Prostate gland (tissue), 2 donors: ENCODE measurements at regions not wholly inside any gene's neighbourhood (a gene's known extent, or its start where the extent isn't known, plus 50 kb on each side); places are given as distances from the start of the nearest gene placed in this dataset.
A peak's percentile ranks its signal among the peaks of the same experiment; 100 is the strongest.

Experiments used
- DNase-seq: peaks from one replicate; pipeline ENCODE4 v3.0.0-alpha.2; 2019; ENCODE audit warnings: low spot score
- H3K27ac ChIP-seq, 2 donors: fragments of 200-600 bp; sonication (generic); 2 replicates each; pipeline ENCODE4 v1.5.1; 2017 to 2019
- H3K27me3 ChIP-seq: fragments of 200-600 bp; sonication (generic); replicated peaks from 2 replicates; pipeline ENCODE4 v1.5.1; 2019; ENCODE audit not compliant: insufficient read depth
- H3K36me3 ChIP-seq, 2 donors: fragments of 200-600 bp; sonication (generic); 1 replicate in 1 of 2; 2 replicates in 1 of 2; pipeline versions ENCODE4 v1.5.1 to v1.8.1; 2017 to 2019
- H3K4me1 ChIP-seq: fragments of 200-600 bp; sonication (generic); replicated peaks from 2 replicates; pipeline ENCODE4 v1.5.1; 2019
- H3K4me3 ChIP-seq, 2 donors: fragments of 200-600 bp; sonication (generic); 2 replicates each; pipeline ENCODE4 v1.5.1; 2017 to 2019
- H3K9me3 ChIP-seq: fragments of 200-600 bp; sonication (generic); 2 replicates; pipeline ENCODE4 v1.5.1; 2017
- CTCF ChIP-seq, 4 experiments: fragments of 200-600 bp in 2 of 4; fragments of 450-650 bp in 2 of 4; sonication (generic) in 2 of 4; IDR thresholded peaks; 1 replicate in 3 of 4; 2 replicates in 1 of 4; pipeline ENCODE4 v1.5.1; 2016 to 2019; ENCODE audit warnings: antibody characterized with exemption in 4 of 4, mild to moderate bottlenecking in 2 of 4, moderate library complexity in 2 of 4
- POLR2A ChIP-seq: fragments of 450-650 bp; IDR thresholded peaks from one replicate; pipeline ENCODE4 v1.6.1; 2016; ENCODE audit warnings: antibody characterized with exemption, mild to moderate bottlenecking
- POLR2AphosphoS5 ChIP-seq: sonication (generic); formaldehyde crosslinking; IDR thresholded peaks from one replicate; pipeline ENCODE4 v1.6.1; 2017; ENCODE audit warnings: antibody characterized with exemption
- WGBS: methylation state at CpG from one replicate; pipeline ENCODE4 v1.1.5; 2018; 5-methylcytosine and 5-hydroxymethylcytosine counted together
- intact Hi-C: fragments of 100-400 bp; cut with DNase I; formaldehyde crosslinking; loops from one replicate; pipeline ENCODE4 v1.14.2; 2022

GRCh38 chr2:103386872-103387271, 625.0 kb downstream of the TMEM182 start:
- Histone ChIP-seq H3K4me1 (no peaks in the 10 kb centered on the region), H3K27me3 (no peaks in the 10 kb centered on the region), H3K9me3 (no peaks in the 10 kb centered on the region), H3K4me3 (no peak overlapping the region), H3K27ac (no peak overlapping the region), H3K36me3 (no peaks in the 10 kb centered on the region)
- intact Hi-C loops = no loop called here
- DNase-seq = no peak
- no peak for TF ChIP-seq CTCF (IDR thresholded peaks at IDR 0.05)
- TF ChIP-seq POLR2AphosphoS5 = peak; percentile 44
- no peak for TF ChIP-seq POLR2A
- 74% methylated on average over 3 of the region's 3 CpGs for WGBS

- WGBS = 86% methylated on average over 5 of the region's 5 CpGs
- no peak overlapping the region for H3K4me3 ChIP-seq
Observed at GRCh38 chr2:103387888-103388287, 626.1 kb downstream of the TMEM182 start.

GRCh38 chr2:103396152-103396551, 634.3 kb downstream of the TMEM182 start:
- no peak overlapping the region for H3K4me3 ChIP-seq
- H3K27me3 ChIP-seq = no peaks in the 10 kb centered on the region
- WGBS = 13% methylated on average over 1 of the region's 1 CpG
- TF ChIP-seq POLR2AphosphoS5 (no peak), CTCF (IDR thresholded peaks at IDR 0.05) (no peak), POLR2A (no peak)
- no peaks in the 10 kb centered on the region for H3K36me3 ChIP-seq
- no peak overlapping the region for H3K27ac ChIP-seq
- H3K9me3 ChIP-seq = no peaks in the 10 kb centered on the region
- no peaks in the 10 kb centered on the region for H3K4me1 ChIP-seq
- DNase-seq = no peak
- intact Hi-C loops = no loop called here

More at GRCh38 chr2:103387888-103388287, 626.1 kb downstream of the TMEM182 start:
- H3K36me3 ChIP-seq = no peaks in the 10 kb centered on the region
- no peaks in the 10 kb centered on the region for H3K4me1 ChIP-seq
- H3K27ac ChIP-seq = no peak overlapping the region
- no peaks in the 10 kb centered on the region for H3K27me3 ChIP-seq
- no peak for DNase-seq
- intact Hi-C loops = no loop called here
- H3K9me3 ChIP-seq = no peaks in the 10 kb centered on the region
- TF ChIP-seq POLR2A (no peak), POLR2AphosphoS5 (no peak), CTCF (IDR thresholded peaks at IDR 0.05) (no peak)

GRCh38 chr2:103401621-103402020, 639.8 kb downstream of the TMEM182 start:
- Histone ChIP-seq H3K27me3 (no peaks in the 10 kb centered on the region), H3K27ac (no peak overlapping the region), H3K4me3 (no peak overlapping the region), H3K4me1 (no peaks in the 10 kb centered on the region), H3K9me3 (no peaks in the 10 kb centered on the region), H3K36me3 (no peaks in the 10 kb centered on the region)
- DNase-seq = no peak
- WGBS = 43% methylated on average over 4 of the region's 4 CpGs
- intact Hi-C loops = no loop called here
- TF ChIP-seq POLR2A (no peak), POLR2AphosphoS5 (no peak), CTCF (IDR thresholded peaks at IDR 0.05) (no peak)

- no peak for DNase-seq
- Histone ChIP-seq H3K4me3 (no peak overlapping the region), H3K4me1 (no peaks in the 10 kb centered on the region), H3K27ac (no peak overlapping the region), H3K27me3 (no peaks in the 10 kb centered on the region), H3K9me3 (no peaks in the 10 kb centered on the region), H3K36me3 (no peaks in the 10 kb centered on the region)
- TF ChIP-seq POLR2AphosphoS5 (no peak), CTCF (IDR thresholded peaks at IDR 0.05) (no peak), POLR2A (no peak)
- WGBS = 66% methylated on average over 3 of the region's 3 CpGs
- intact Hi-C loops = no loop called here
Observed at GRCh38 chr2:103402336-103402735, 640.5 kb downstream of the TMEM182 start.
